ENCODE measurements at regions not wholly inside any gene's neighbourhood (a gene's known extent, or its start where the extent isn't known, plus 50 kb on each side); places are given as distances from the start of the nearest gene placed in this dataset.
"Not testable (repeated sequence)": the region's sequence is repeated elsewhere in the genome, so short reads cannot be mapped to it uniquely, and the experiment has no call there.

DNA sequence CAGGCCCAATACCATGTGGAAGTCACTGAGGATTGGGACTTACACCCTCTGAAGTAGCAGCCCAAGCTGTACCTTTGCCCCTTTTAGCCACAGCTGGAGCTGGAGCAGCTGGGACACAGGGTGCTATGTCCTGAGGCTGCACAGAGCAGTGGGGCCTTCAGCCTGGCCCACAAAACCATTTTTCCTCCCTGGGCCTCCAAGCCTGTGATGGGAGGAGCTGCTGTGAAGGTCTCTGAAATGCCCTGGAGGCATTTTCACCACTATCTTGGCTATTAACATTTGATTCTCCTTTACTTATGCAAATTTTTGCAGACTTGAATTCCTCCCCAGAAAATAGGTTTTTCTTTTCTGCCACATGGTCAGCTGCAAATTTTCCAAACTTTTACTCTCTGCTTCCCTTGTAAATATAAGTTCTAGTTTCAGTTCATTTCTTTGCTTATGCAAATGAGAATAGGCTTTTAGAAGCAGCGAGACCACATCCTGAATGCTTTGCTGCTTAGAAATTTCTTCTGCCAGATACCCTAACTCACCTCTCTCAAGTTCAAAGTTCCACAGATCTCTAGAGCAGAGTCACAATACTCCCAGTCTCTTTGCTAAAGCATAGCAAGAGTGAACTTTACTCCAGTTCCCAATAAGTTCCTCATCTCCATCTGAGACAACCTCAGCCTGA lies 213.8 kb upstream of the MGAT5 start (continued):
- TF ChIP-seq NR2C1 (IDR thresholded peaks at IDR 0.05), result no peak
- TF ChIP-seq NR2C1 (tag; IDR thresholded peaks at IDR 0.05), result no peak
- TF ChIP-seq ZNF324 (CRISPR knock-in tag; IDR thresholded peaks at IDR 0.05), result no peak
- TF ChIP-seq, protein P1, sequence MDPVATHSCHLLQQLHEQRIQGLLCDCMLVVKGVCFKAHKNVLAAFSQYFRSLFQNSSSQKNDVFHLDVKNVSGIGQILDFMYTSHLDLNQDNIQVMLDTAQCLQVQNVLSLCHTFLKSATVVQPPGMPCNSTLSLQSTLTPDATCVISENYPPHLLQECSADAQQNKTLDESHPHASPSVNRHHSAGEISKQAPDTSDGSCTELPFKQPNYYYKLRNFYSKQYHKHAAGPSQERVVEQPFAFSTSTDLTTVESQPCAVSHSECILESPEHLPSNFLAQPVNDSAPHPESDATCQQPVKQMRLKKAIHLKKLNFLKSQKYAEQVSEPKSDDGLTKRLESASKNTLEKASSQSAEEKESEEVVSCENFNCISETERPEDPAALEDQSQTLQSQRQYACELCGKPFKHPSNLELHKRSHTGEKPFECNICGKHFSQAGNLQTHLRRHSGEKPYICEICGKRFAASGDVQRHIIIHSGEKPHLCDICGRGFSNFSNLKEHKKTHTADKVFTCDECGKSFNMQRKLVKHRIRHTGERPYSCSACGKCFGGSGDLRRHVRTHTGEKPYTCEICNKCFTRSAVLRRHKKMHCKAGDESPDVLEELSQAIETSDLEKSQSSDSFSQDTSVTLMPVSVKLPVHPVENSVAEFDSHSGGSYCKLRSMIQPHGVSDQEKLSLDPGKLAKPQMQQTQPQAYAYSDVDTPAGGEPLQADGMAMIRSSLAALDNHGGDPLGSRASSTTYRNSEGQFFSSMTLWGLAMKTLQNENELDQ (CRISPR knock-in tag; IDR thresholded peaks at IDR 0.05; ENCODE audit: borderline replicate concordance), result no peak
- no peak for TF ChIP-seq SIX5 (IDR thresholded peaks at IDR 0.05; ENCODE audit: borderline replicate concordance in 1 of 2, insufficient read depth in 1 of 2, low read depth in 1 of 2, low read length in 2 of 2)

DNA sequence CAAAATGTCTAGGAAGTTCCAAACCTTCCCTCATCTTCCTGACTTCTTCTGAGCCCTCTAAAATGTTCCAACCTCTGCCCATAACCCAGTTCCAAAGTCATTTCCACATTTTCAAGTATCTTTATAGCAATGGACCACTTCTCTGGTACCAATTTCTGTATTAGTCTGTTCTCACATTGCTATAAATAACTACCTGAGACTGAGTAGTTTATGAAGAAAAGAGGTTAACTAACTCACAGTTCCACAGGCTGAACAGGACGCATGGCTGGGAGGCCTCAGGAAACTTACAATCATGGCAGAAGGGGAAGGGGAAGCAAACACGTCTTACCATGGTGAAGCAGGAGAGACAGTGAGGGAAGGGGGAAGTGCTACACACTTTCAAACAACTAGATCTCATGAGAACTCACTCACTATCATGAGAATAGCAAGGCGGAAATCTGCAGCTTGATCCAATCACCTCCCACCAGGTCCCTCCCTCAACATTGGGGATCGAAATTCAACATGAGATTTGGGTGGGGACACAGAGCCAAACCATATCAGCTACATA lies 213.2 kb upstream of the MGAT5 start:
- DNase-seq (ENCODE audit: extremely low read depth in 1 of 4, low spot score in 3 of 4); H3K9me1 ChIP-seq (ENCODE audit: control insufficient read depth, insufficient read depth, low read length); intact Hi-C loops (cut with micrococcal nuclease); H3K27me3 ChIP-seq (ENCODE audit: control insufficient read depth in 2 of 2, insufficient read depth in 2 of 2, low read length in 2 of 2); H3K27ac ChIP-seq (ENCODE audit: extremely low read depth, low read depth, low read length); H2AFZ ChIP-seq (ENCODE audit: low read depth, low read length); H4K20me1 ChIP-seq (replicated peaks; ENCODE audit: control insufficient read depth, insufficient read depth, low read length); H3K4me3 ChIP-seq; H3K4me2 ChIP-seq (ENCODE audit: insufficient read depth, low read length); ATAC-seq; BruUV-seq (replicated peaks); CTCF ChIA-PET (ENCODE audit: low intra/inter-chr PET ratio); H3K9ac ChIP-seq (ENCODE audit: insufficient read depth in 1 of 2, low read depth in 2 of 2, low read length in 2 of 2); H3K4me1 ChIP-seq (replicated peaks in 1 of 2; ENCODE audit: control insufficient read depth in 2 of 2, insufficient read depth in 2 of 2, low read length in 2 of 2); H3K9me3 ChIP-seq (replicated peaks; ENCODE audit: control insufficient read depth, insufficient read depth, low read depth, low read length); POLR2A ChIA-PET; H3K79me2 ChIP-seq (ENCODE audit: control insufficient read depth, insufficient read depth, low read length); FAIRE-seq; in situ Hi-C loops (cut with MboI); H3K36me3 ChIP-seq (ENCODE audit: control insufficient read depth, insufficient read depth, low read length): not testable (repeated sequence)
- 0% methylated on average over 4 of the region's 4 CpGs for WGBS (ENCODE audit: insufficient coverage, low coverage, missing lambda C conversion rate)
